K562 (cell line): ENCODE measurements at regions not wholly inside any gene's neighbourhood (a gene's known extent, or its start where the extent isn't known, plus 50 kb on each side); places are given as distances from the start of the nearest gene placed in this dataset.

Experiments
- ATAC-seq: fragments of 200-7000 bp; cut with Tn5 transposase; 3 replicates; pipeline ENCODE4 v1.9.1; 2020; ENCODE audit warnings: moderate library complexity
- BruUV-seq: library from RNA; stranded (reverse); fragments of 400-500 nt; replicated peaks from 2 replicates; lab custom pipeline; 2021; lab: Mats Ljungman, UMichigan
- CTCF ChIA-PET: fragments of 300-600 bp; formaldehyde crosslinking; extraction: SDS; loops from one replicate; lab custom pipeline; 2021; ENCODE audit warnings: low intra/inter-chr PET ratio; lab: Yijun Ruan, JAX
- POLR2A ChIA-PET: fragments of 300-600, 350-650 bp; sonication (Branson Sonifier 250); formaldehyde crosslinking; extraction: SDS; loops from one replicate; lab custom pipeline; 2021; ENCODE audit warnings: antibody characterized with exemption, inconsistent platforms; lab: Yijun Ruan, JAX
- DNase-seq, 4 experiments: peaks; one replicate each; pipeline versions ENCODE4 v3.0.0 to v3.0.0-alpha.2; 2011 to 2018; ENCODE audit warnings: low spot score in 3 of 4, mixed read lengths in 3 of 4; ENCODE audit errors: extremely low read depth in 1 of 4
- FAIRE-seq: peaks from 2 replicates; lab custom pipeline; 2011; peaks lifted over from hg19 to GRCh38; lab: Jason Lieb, UNC
- H2AFZ ChIP-seq: 2 replicates; pipeline ENCODE4 v1.6.0; 2011; ENCODE audit warnings: low read depth, low read length, control low read depth, inconsistent platforms
- H3K27ac ChIP-seq: fragments of 200-600 bp; 3 replicates; pipeline ENCODE4 v1.8.0; 2011; ENCODE audit warnings: low read depth, mild to moderate bottlenecking, control low read depth, inconsistent platforms, low read length, moderate library complexity, mixed read lengths; ENCODE audit errors: extremely low read depth
- H3K27me3 ChIP-seq, 2 experiments: fragments of 300-600 bp in 1 of 2; 2 replicates in 1 of 2; 3 replicates in 1 of 2; pipeline versions ENCODE4 v1.6.0 to v1.8.0; 2011; ENCODE audit warnings: inconsistent platforms in 2 of 2, low read length in 2 of 2, mild to moderate bottlenecking in 1 of 2, mixed read lengths in 1 of 2, moderate library complexity in 1 of 2; ENCODE audit not compliant: control insufficient read depth in 2 of 2, insufficient read depth in 2 of 2
- H3K36me3 ChIP-seq: fragments of 300-600 bp; 3 replicates; pipeline ENCODE4 v1.8.0; 2011; ENCODE audit warnings: mild to moderate bottlenecking, low read length, inconsistent platforms; ENCODE audit not compliant: control insufficient read depth, insufficient read depth
- H3K4me1 ChIP-seq, 2 experiments: fragments of 200-600 bp in 1 of 2; replicated peaks in 1 of 2; 2 replicates in 1 of 2; 3 replicates in 1 of 2; pipeline versions ENCODE4 v1.5.1 to v1.8.0; 2011; ENCODE audit warnings: inconsistent platforms in 2 of 2, low read length in 2 of 2, mild to moderate bottlenecking in 1 of 2, mixed read lengths in 1 of 2, moderate library complexity in 1 of 2; ENCODE audit not compliant: control insufficient read depth in 2 of 2, insufficient read depth in 2 of 2
- H3K4me2 ChIP-seq: 2 replicates; pipeline ENCODE4 v1.6.1; 2011; ENCODE audit warnings: low read length, control low read depth, inconsistent platforms, mixed read lengths; ENCODE audit not compliant: insufficient read depth
- H3K4me3 ChIP-seq: fragments of 200-600 bp; sonication (generic), shearing (Covaris generic); 2 replicates; pipeline ENCODE4 v1.5.1; 2016; ENCODE audit warnings: control low read depth, inconsistent platforms
- H3K79me2 ChIP-seq: fragments of 200-600 bp; 3 replicates; pipeline ENCODE4 v1.8.0; 2011; ENCODE audit warnings: low read length, inconsistent platforms; ENCODE audit not compliant: control insufficient read depth, insufficient read depth
- H3K9ac ChIP-seq, 2 experiments: 2 replicates each; pipeline versions ENCODE4 v1.6.0 to v1.6.1; 2011; ENCODE audit warnings: low read depth in 2 of 2, low read length in 2 of 2, control low read depth in 1 of 2, inconsistent platforms in 1 of 2, mild to moderate bottlenecking in 1 of 2, mixed read lengths in 1 of 2; ENCODE audit not compliant: insufficient read depth in 1 of 2
- H3K9me1 ChIP-seq: one replicate; pipeline ENCODE4 v1.6.0; 2011; ENCODE audit warnings: inconsistent platforms, mild to moderate bottlenecking, low read length, moderate library complexity; ENCODE audit not compliant: control insufficient read depth, insufficient read depth
- H3K9me3 ChIP-seq: replicated peaks from 2 replicates; pipeline ENCODE4 v1.5.1; 2011; ENCODE audit warnings: low read depth, low read length, inconsistent platforms; ENCODE audit not compliant: control insufficient read depth, insufficient read depth
- H4K20me1 ChIP-seq: replicated peaks from 2 replicates; pipeline ENCODE4 v1.6.1; 2011; ENCODE audit warnings: low read length, inconsistent platforms, mixed read lengths; ENCODE audit not compliant: control insufficient read depth, insufficient read depth
- CBX5 ChIP-seq: IDR thresholded peaks from 2 replicates; pipeline ENCODE4 v1.6.1; 2014; ENCODE audit warnings: low read depth, borderline replicate concordance
- ELK1 ChIP-seq: sonication (generic); formaldehyde crosslinking; IDR thresholded peaks from 2 replicates; pipeline ENCODE4 v1.8.1; 2022; ENCODE audit warnings: missing genetic modification reagents
- ETV6 ChIP-seq, 3 experiments: fragments of 150-350 bp in 1 of 3; sonication (generic) in 1 of 3; formaldehyde crosslinking in 1 of 3; IDR thresholded peaks; 2 replicates each; pipeline versions ENCODE4 v1.6.1 to v1.8.0; 2014 to 2022; ENCODE audit warnings: borderline replicate concordance in 2 of 3, low read depth in 2 of 3, antibody characterized with exemption in 1 of 3, low read length in 1 of 3, mild to moderate bottlenecking in 1 of 3, missing genetic modification reagents in 1 of 3
- EWSR1 ChIP-seq: fragments of 450-650 bp; IDR thresholded peaks from 2 replicates; pipeline ENCODE4 v1.6.1; 2018; ENCODE audit warnings: borderline replicate concordance, mild to moderate bottlenecking, low read depth, moderate library complexity; ENCODE audit not compliant: partially characterized antibody
- GTF2F1 ChIP-seq: IDR thresholded peaks from 2 replicates; pipeline ENCODE4 v1.6.1; 2011; ENCODE audit warnings: low read depth, low read length, improper control_type of control experiment
- KAT7 ChIP-seq: sonication (generic); formaldehyde crosslinking; IDR thresholded peaks from 2 replicates; pipeline ENCODE4 v1.8.0; 2022; ENCODE audit warnings: missing genetic modification reagents, mild to moderate bottlenecking, borderline replicate concordance
- MYC ChIP-seq, 2 experiments: fragments of 250-450 bp in 1 of 2; sonication (Bioruptor Pico) in 1 of 2; IDR thresholded peaks; 2 replicates each; pipeline versions ENCODE4 v1.5.1 to v1.6.1; 2012 to 2021; ENCODE audit warnings: low read depth in 2 of 2, borderline replicate concordance in 1 of 2, improper control_type of control experiment in 1 of 2, low read length in 1 of 2, mild to moderate bottlenecking in 1 of 2, moderate library complexity in 1 of 2
- SIN3A ChIP-seq, 2 experiments: fragments of 150-350 bp in 1 of 2; IDR thresholded peaks; 2 replicates each; pipeline ENCODE4 v1.6.1; 2011 to 2016; ENCODE audit warnings: borderline replicate concordance in 2 of 2, low read depth in 2 of 2, low read length in 2 of 2, mild to moderate bottlenecking in 2 of 2, moderate library complexity in 2 of 2; ENCODE audit not compliant: control insufficient read depth in 1 of 2
- SUPT5H ChIP-seq: fragments of 450-650 bp; IDR thresholded peaks from 2 replicates; pipeline ENCODE4 v1.6.1; 2016
- ZHX1 ChIP-seq: fragments of 150-350 bp; conservative IDR thresholded peaks from 2 replicates; pipeline ENCODE4 v1.6.1; 2014; ENCODE audit warnings: low read length
- ZNF224 ChIP-seq: sonication (generic); formaldehyde crosslinking; IDR thresholded peaks from 2 replicates; pipeline ENCODE4 v1.8.0; 2022; ENCODE audit warnings: mild to moderate bottlenecking, missing genetic modification reagents
- ZNF764 ChIP-seq: fragments of 250-450 bp; sonication (Bioruptor Pico); IDR thresholded peaks from 2 replicates; pipeline ENCODE4 v1.4.0; 2020; ENCODE audit warnings: low read depth, mild to moderate bottlenecking, moderate library complexity
- ZSCAN29 ChIP-seq: fragments of 450-650 bp; IDR thresholded peaks from 2 replicates; pipeline ENCODE4 v1.6.1; 2017
- WGBS: fragments of 100-300 bp; shearing (Covaris generic); methylation state at CpG from one replicate; pipeline ENCODE4 v1.1.6; 2016; ENCODE audit warnings: low coverage, mixed read lengths; ENCODE audit not compliant: insufficient coverage; ENCODE audit errors: missing lambda C conversion rate; 5-methylcytosine and 5-hydroxymethylcytosine counted together
- in situ Hi-C: fragments of 300-500 bp; cut with MboI; formaldehyde crosslinking; loops from 4 replicates; pipeline ENCODE4 v1.15.0; 2018; ENCODE audit warnings: inconsistent platforms, mixed read lengths
- intact Hi-C: fragments of 100-400 bp; cut with micrococcal nuclease; formaldehyde crosslinking; loops from 2 replicates; pipeline ENCODE4 v1.14.2; 2022

- TF ChIP-seq ZHX1: no peak
- no peak for TF ChIP-seq ZNF764 (CRISPR knock-in tag)
- no peak for TF ChIP-seq ETV6 (IDR thresholded peaks at IDR 0.05; ENCODE audit: borderline replicate concordance in 1 of 2, low read depth in 2 of 2, low read length in 1 of 2)
- TF ChIP-seq ETV6 (CRISPR knock-in tag; IDR thresholded peaks at IDR 0.05; ENCODE audit: borderline replicate concordance): no peak
- no peak for TF ChIP-seq ELK1 (CRISPR knock-in tag)
Observed at GRCh38 chr12:11987901-11988300, 82.8 kb upstream of the BCL2L14 start (continued).

GRCh38 chr12:11991604-11992003 is 79.1 kb upstream of the BCL2L14 start:
- Histone ChIP-seq H3K27ac (no peak overlapping the region), H3K36me3 (no peaks in the 10 kb centered on the region), H2AFZ (no peak overlapping the region), H3K4me1 (peaks cover 0 to 5% of the 10 kb centered on the region in 2 experiments; a peak in 2 of 5 replicates), H3K79me2 (no peaks in the 10 kb centered on the region), H3K27me3 (peaks cover 0 to 16% of the 10 kb centered on the region in 2 experiments; a peak in 2 of 5 replicates), H3K9ac (no peak overlapping the region), H3K9me3 (no peaks in the 10 kb centered on the region), H3K9me1 (no peaks in the 10 kb centered on the region), H4K20me1 (no peaks in the 10 kb centered on the region), H3K4me2 (no peak overlapping the region), H3K4me3 (no peak overlapping the region)
- POLR2A ChIA-PET: no interaction called here
- TF ChIP-seq KAT7 (CRISPR knock-in tag) (no peak), EWSR1 (no peak), SIN3A (IDR thresholded peaks at IDR 0.05; ENCODE audit: borderline replicate concordance in 2 of 2, control insufficient read depth in 1 of 2, low read depth in 2 of 2, low read length in 2 of 2) (no peak), GTF2F1 (no peak), ZNF224 (CRISPR knock-in tag) (no peak), SUPT5H (no peak), MYC (IDR thresholded peaks at IDR 0.05; ENCODE audit: low read depth, low read length) (no peak), MYC (CRISPR knock-in tag; IDR thresholded peaks at IDR 0.05; ENCODE audit: borderline replicate concordance, low read depth) (no peak), ZSCAN29 (no peak), CBX5 (no peak)
- ATAC-seq (no peak), FAIRE-seq (no peak), DNase-seq (no peak)
- 6% methylated on average over 4 of the region's 4 CpGs for WGBS
- BruUV-seq: no TSS peak
- CTCF ChIA-PET: no interaction called here
- in situ Hi-C loops (no loop called here), intact Hi-C loops (no loop called here)
